ENCODE measurements at regions not wholly inside any gene's neighbourhood (a gene's known extent, or its start where the extent isn't known, plus 50 kb on each side); places are given as distances from the start of the nearest gene placed in this dataset.

GRCh38 chr10:28384557-28384956 lies 81.7 kb upstream of the MPP7 start:
- ChIA-PET RAD21 (ENCODE audit: low non-redundant PET in 1 of 2, low total read pairs in 2 of 2, uncharacterized antibody in 2 of 2, unreplicated experiment in 2 of 2) (no interaction called here), CTCF (interaction anchor here (1.3 kb wide), 1 partner anchor 9 kb away, joined by 5 read pairs; no protein-coding TSS in a partner anchor), POLR2A (no interaction called here)
- Histone ChIP-seq H3K27me3 (ENCODE audit: insufficient read depth, low read length) (no peaks in the 10 kb centered on the region), H3K4me3 (replicated peaks in 1 of 2; ENCODE audit: low read depth in 1 of 2, low read length in 2 of 2) (no peak overlapping the region), H3K4me1 (ENCODE audit: control insufficient read depth in 1 of 2, insufficient read depth in 2 of 2, low read length in 2 of 2) (peaks cover 5 to 11% of the 10 kb centered on the region in 2 experiments), H3K4me2 (ENCODE audit: low read length) (no peak overlapping the region), H3K36me3 (ENCODE audit: control insufficient read depth in 1 of 2, insufficient read depth in 2 of 2, low read length in 2 of 2) (no peaks in the 10 kb centered on the region), H3K27ac (ENCODE audit: low read depth, low read length) (no peak overlapping the region), H3K9ac (ENCODE audit: low read length) (no peak overlapping the region), H2AFZ (ENCODE audit: low read depth, low read length, poor library complexity, severe bottlenecking) (no peak overlapping the region), H3K79me2 (ENCODE audit: insufficient read depth, low read length) (no peaks in the 10 kb centered on the region), H4K20me1 (ENCODE audit: insufficient read depth) (no peaks in the 10 kb centered on the region), H3K9me2 (ENCODE audit: insufficient read depth) (no peaks in the 10 kb centered on the region), H3K9me3 (ENCODE audit: control insufficient read depth in 1 of 2, insufficient read depth in 1 of 2, low read depth in 1 of 2, low read length in 2 of 2) (no peaks in the 10 kb centered on the region)
- intact Hi-C loops (cut with micrococcal nuclease) = loop anchor here (5.0 to 10.0 kb wide), 3 partner anchors 207 to 642 kb away; no protein-coding TSS in a partner anchor
- DNase-seq (ENCODE audit: low read depth, low spot score) (no peak), ATAC-seq (no peak)
- TF ChIP-seq CBX3 (IDR thresholded peaks at IDR 0.05; ENCODE audit: low read depth) (no peak), CTCF (IDR thresholded peaks at IDR 0.05 in 2 of 3, conservative IDR thresholded peaks at IDR 0.05 in 1 of 3; ENCODE audit: borderline replicate concordance in 1 of 3, insufficient read depth in 1 of 3, low read depth in 2 of 3, low read length in 2 of 3) (no peak), CEBPB (IDR thresholded peaks at IDR 0.05; ENCODE audit: low read depth) (no peak), POLR2A (IDR thresholded peaks at IDR 0.05; ENCODE audit: borderline replicate concordance, extremely low read depth, insufficient read depth, insufficient read length) (no peak), POLR2AphosphoS5 (IDR thresholded peaks at IDR 0.05; ENCODE audit: low read depth, low read length) (no peak), ZFX (IDR thresholded peaks at IDR 0.05) (no peak), ZBTB33 (IDR thresholded peaks at IDR 0.05; ENCODE audit: extremely low read depth, insufficient replicate concordance, low read length) (no peak), RAD21 (IDR thresholded peaks at IDR 0.05; ENCODE audit: low read depth) (no peak), ZNF274 (IDR thresholded peaks at IDR 0.05; ENCODE audit: low read depth, low read length) (no peak), JUND (IDR thresholded peaks at IDR 0.05) (no peak), EZH2phosphoT487 (IDR thresholded peaks at IDR 0.05; ENCODE audit: borderline replicate concordance) (no peak), MAX (IDR thresholded peaks at IDR 0.05) (no peak), SRF (IDR thresholded peaks at IDR 0.05; ENCODE audit: low read depth) (no peak), ELF1 (IDR thresholded peaks at IDR 0.05; ENCODE audit: borderline replicate concordance, low read depth) (no peak), EZH2 (IDR thresholded peaks at IDR 0.05) (no peak), FOSL1 (IDR thresholded peaks at IDR 0.05; ENCODE audit: low read depth) (no peak)
- BruUV-seq (replicated peaks) = no TSS peak
